ENCODE measurements at regions not wholly inside any gene's neighbourhood (a gene's known extent, or its start where the extent isn't known, plus 50 kb on each side); places are given as distances from the start of the nearest gene placed in this dataset.
"Not testable (repeated sequence)": the region's sequence is repeated elsewhere in the genome, so short reads cannot be mapped to it uniquely, and the experiment has no call there.

DNA sequence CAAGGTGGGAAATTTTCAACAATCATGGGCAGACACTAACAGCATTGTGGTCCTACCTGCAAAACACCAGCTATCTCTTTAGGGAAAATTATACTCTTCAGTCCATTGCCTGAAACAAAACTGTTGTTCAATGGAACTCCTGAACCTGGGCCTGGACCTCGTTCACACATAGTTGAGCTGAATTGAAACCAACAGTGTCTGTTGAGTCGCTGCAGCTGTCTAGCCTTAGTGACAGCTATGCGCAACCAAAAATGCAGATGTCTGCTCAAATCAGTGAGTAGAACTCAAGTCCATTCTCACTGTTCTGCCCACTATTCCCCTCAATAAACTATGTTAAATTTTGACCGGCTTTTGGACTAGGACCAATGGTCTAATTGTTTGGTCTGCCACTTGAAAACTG is 286.2 kb downstream of the TFAP2A start:
- DNase-seq (ENCODE audit: low spot score), result no peak

DNA sequence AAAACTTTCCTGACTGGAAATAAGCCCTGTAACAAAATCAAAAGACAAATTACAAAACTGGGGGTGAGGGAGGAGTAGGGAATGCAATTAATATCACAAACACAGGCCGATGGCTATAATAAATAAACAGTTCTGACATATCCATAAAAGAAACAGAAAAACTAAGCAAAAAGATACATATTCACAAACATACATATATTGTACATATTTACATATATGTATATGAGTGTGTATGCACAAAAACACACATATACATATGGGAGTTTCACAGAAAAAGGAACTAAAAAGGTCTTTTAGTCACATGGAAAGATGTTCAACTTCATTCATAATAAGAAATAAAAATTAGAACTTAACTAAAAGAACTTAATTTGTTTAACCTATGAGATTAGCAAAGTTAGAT is 292.7 kb downstream of the TFAP2A start:
- DNase-seq (ENCODE audit: low spot score), result no peak

DNA sequence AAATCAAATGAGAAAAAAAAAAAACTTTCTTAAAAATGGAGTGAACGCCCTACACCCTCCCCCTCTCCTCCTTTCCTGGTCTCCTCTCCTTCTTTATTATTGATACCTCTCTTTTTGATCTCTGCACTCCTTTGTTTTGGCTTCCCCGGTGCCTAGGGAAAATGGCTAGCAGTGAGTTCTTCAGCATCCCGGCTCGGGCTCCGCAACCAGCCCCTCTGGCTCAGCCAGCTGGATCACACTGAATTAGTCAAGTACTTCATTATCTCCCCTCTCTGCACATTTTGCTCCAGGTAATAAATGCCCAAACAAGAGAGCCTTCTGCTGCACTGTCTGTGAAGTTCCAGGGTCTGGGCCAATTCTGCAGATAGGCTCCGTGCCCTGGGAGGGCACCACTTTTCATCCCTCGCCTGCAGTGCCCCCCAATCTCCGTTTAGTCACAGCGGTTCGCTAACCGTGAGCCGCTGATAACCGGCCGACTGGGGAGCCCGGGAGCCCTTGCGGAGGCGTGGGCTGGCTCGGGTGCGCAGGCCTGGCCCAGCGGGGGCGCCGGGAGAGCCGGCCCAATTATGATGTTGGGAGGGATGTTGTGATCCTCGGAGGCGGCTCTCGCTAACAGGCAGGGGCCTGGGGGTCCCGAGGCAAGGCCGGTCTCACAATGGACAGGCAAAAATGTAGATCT is 301.9 kb downstream of the TFAP2A start:
- DNase-seq (ENCODE audit: low spot score), result no peak

DNA sequence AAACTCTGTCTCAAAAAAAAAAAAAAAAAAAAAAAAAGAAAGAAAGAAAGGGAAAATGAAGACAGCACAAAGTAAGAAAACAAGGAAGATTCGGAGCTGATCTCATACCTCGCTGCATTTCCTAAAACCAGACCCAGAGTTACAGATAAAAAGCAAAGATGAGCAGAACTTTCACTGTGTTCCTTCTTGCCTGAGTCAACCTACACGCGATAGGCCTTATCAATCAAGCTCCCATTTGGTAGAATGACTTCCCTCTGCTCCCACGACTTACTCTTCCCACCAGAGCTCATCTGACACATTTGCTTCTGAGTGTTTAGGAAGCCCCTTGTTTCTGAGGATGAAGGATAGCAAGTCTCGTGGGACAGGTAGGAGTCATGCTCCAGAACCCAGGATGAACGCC is 302.9 kb downstream of the TFAP2A start:
- DNase-seq (ENCODE audit: low spot score), result no peak

DNA sequence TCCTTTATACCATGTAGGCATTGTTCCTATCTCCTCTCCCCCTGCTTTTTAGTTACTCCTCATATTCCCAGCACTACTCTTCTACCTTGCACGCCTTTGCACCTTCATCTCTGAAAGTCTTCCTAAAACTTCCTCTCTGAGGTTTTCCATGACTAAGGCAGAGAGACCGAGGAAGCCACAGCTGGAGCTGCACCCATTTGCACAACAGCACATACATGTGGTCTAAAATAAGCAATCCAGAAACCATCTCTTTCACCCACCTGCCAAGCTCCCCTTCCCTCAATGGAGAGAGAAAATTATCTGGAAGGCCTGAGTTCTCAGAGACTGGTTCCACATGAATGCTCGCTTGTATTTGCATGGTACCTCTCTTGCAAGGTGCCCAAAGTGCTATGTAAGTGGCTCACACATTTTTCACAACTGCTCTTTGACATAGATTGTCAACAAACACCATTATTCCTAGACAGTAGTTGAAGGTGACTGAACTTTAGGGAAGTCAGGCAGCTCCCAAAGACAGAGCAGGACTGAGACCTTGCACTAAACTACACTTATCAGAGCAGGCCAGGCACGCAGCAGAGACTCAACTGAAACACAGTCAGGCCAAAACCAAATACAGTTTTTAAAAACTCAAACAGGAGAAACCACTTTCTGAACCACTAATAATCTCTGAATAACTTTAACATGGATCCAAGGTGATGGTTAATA is 313.2 kb downstream of the TFAP2A start:
- DNase-seq (ENCODE audit: low spot score), result no peak

DNA sequence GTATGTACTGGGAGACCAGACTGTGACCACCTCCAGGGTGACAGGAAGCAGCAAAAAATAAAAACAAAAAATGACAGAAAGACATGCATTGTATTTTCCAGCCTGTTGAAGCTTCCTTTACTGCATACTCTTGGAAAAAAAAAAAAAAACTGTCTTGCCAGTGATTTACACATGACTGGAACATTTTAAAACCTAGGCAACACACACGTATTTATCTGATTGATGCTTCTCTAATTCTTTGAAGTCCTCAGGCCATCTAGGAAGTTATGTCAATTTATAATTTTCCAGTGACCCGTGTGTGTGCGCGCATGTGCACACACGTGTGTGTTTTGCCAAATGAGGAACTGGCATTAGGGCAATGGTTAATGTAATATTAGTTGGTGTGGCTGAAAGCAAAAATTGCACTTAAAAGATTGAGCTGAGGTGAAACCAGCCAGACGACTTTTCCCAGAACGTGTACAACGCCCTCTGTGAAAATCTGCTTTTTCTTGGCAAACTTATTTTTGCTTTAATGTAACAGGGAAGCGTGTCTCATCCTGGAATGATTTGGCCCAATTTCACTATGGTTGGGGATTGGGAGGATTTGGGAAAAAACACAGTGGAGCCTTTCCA is 315.2 kb downstream of the TFAP2A start:
- DNase-seq (ENCODE audit: low spot score), result no peak

DNA sequence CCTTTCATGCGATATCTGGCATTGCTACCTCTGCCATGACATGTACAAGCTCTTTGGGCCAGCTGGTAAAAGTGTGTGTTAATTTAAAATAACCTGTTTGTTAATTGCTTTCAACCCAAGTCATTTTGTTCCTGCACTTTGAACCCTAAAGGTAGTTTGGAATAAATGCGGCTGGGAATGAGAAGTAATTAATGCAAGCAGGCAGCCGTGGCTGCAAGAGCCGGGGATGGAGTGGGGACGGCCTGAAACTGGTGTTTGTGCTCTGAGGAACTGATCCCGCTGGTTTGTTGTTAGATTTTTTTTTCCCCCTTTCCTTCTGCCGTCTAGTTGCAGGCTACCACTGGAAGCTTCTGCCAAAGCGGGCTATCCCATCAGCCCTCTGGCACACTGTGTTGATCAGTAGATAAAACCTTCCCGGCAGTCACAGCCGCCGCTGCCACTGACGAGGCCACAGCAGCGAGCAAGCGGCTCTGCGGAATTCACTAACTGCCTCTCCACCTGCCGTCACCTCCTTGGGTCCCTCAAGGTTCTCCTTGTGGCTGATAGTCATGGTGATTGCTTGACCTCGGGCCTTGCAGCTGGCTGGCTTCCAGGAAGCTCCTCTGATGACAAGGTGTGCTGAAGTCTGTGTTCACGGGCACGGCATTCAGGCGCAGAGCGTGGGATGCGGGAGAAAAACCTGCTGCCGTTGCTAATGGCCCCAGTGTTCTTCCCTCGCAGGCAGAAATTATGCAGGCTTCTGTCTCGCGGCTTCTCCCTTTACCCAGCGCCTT is 315.9 kb downstream of the TFAP2A start:
- peak; percentile 37 for DNase-seq (ENCODE audit: low spot score)

DNA sequence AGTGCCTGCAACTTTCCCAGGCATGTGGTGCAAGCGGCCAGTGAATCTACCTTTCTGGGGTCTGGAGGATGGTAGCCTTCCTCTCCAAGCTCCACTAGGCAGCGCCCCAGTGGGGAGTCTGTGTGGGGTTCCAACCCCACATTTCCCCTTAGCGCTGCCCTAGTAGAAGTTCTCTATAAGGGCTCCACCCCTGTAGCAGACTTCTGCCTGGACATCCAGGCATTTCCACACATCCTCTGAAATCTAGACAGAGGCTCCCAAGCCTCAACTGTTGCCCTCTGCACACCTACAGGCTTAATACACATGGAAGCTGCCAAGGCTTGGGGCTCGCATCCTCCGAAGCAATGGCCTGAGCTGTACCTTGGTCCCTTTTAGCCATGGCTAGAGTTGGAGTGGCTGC is 321.6 kb downstream of the TFAP2A start:
- no peak for DNase-seq (ENCODE audit: low spot score)

DNA sequence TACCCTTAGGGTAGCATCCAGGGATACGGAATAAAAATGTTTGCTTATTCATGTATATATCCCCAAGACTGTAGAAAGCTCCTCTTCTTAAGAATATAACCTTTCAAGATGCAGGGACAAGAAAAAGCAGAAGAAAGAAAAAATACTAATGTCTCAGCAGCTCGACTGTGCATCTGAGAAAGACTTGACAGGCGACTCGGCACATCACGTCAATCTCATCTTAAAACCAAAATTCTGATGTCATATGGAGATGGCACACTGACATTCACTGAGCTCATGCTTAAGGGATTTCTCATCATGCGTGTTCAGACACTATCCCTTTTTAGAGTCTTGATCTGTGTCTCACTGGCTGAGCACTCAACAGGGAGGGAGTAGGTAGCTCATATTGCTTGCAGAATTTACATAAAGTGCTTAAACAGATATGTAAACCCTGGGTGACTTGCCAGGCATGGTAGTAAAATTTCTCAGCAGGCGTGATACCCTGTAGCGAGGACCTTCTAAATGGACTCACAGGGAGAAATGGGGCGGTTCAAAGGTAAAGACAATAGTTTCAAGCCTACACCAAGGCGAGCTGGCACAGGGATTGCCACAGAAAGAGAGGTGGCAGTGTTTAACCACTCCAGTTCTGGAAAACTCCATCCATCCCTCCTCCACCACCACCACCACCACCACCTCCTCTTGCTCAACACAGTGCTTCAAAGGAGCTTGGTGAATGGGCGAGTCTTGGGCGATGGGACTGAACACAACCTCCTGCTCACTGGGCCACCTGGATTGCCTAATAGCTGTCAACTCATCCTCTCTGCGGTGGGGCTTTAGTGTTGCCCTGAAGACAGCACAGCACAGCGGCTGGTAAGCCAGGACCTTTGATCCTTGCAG is 330.5 kb downstream of the TFAP2A start:
- no peak for DNase-seq (ENCODE audit: low spot score)

DNA sequence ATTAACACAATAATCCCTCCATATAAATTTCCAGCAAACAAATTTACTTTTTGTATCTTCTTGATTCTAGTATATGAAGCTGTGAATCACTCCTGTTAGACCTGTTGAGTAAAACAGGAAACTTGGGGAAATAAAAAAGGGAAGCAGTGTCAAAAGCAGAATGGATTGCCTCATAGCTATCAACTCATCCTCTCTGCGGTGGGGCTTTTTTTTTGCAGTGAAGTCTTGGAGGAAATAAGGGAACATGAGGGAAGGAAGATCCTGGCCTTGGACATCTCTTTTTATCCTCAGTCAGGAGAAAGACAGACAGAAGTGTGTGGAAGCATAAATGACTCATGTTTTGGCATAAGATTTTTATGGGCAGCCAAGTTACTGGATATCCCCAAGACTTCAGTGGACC is 332.5 kb downstream of the TFAP2A start:
- no peak for DNase-seq (ENCODE audit: low spot score)

DNA sequence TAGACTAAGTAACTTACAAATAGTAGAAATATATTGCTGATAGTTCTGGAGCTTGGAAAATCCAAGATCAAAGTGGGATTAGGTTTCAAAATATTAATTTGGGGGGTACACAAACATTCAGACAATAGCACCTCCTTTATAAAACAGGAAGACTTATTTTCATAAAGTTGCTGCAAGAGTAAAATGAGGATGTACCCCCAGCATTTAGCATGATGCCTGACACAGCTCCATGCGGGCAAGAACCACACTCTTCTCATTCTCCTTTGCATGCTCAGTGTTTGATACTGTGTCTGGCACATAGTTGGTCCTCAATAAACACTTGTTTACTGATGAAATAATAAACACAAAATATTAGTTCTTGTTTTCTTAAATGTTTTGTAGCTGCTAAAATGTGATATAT is 332.9 kb downstream of the TFAP2A start:
- DNase-seq (ENCODE audit: low spot score), result no peak

DNA sequence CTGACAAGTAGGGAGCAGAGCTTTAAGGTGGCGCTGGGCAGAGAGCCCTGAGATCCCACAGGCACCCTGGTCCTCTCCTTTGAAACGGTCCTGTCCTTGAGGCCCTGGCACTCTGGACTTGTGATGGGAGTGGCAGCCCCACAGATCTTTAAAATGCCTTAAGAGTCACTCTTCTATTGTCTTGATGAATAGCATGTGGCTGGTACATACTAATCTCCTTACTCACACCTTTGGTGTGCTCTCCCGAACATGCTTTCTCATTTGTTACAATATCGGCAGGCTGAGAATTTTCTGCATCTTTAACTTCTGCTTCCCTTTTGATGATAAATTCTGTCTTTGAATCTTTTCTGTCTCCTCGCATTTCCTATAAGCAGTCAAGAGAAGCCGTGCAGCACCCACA is 333.8 kb downstream of the TFAP2A start:
- DNase-seq (ENCODE audit: low spot score), result no peak

DNA sequence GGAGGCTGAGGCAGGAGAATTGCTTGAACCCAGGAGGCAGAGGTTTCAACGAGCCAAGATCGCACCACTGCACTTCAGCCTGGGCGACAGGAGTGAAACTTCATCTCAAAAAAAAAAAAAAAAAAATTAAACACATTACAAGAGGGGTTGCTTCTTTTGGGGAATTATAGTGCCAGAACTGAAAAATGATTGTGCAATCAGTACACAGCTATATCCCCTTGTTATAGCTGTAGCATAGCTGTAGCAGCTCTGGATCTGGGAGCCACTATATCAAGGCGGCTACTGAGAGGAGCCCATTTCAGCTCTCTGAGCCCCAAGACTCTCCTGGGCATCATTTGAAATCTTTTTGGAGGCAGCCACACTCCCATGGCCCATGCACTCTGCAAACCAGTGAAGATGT is 334.3 kb downstream of the TFAP2A start:
- no peak for DNase-seq (ENCODE audit: low spot score)

DNA sequence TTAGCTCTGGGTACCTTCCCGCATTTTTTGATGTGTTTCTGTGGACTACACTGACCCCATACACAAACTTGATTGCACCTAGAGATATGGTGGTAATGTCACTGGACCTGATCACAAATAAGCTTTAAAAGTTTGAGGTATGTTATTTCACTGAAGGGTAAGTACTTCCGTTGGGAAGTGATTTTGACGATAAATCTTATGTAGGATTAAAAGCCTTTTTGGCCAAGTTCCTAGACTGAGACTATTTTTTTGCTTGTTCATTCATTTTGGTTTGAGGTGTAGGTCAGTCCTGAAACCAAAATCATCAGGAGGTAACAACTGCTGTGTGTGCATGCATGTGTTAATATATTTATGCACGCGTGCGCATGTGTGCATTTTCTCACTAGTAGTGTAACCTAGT is 336.3 kb downstream of the TFAP2A start:
- no peak for DNase-seq (ENCODE audit: low spot score)

DNA sequence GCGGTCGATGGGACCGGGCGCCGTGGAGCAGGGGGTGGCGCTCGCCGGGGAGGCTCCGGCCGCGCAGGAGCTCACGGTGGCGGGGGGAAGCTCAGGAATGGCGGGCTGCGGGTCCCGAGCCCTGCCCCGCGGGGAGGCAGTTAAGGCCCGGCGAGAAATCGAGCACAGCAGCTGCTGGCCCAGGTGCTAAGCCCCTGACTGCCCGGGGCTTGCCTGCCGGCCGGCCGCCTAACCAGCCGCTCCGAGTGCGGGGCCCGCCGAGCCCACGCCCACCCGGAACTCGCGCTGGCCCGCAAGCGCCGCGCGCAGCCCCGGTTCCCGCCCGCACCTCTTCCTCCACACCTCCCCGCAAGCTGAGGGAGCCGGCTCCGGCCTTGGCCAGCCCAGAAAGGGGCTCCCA is 340.1 kb downstream of the TFAP2A start:
- not testable (repeated sequence) for DNase-seq (ENCODE audit: low spot score)

DNA sequence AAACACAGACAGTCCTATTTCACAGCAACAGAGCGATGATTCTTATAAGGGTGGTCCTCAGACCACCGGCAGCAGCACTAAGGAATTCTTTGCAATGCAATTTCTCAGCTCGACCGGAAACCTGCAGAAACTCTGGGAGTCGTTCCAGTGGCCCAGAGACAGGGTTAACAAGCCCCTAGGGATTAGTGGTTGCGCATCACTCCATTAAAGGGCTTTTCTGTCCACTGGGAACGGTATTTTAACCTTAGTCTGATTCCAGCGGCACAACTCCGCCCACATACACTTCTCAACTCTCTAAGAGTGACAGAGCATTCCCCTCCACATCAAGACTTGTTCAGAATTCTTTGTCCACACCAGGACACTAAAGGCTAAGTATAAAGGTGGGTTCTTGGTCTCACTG is 341.5 kb downstream of the TFAP2A start:
- no peak for DNase-seq (ENCODE audit: low spot score)

DNA sequence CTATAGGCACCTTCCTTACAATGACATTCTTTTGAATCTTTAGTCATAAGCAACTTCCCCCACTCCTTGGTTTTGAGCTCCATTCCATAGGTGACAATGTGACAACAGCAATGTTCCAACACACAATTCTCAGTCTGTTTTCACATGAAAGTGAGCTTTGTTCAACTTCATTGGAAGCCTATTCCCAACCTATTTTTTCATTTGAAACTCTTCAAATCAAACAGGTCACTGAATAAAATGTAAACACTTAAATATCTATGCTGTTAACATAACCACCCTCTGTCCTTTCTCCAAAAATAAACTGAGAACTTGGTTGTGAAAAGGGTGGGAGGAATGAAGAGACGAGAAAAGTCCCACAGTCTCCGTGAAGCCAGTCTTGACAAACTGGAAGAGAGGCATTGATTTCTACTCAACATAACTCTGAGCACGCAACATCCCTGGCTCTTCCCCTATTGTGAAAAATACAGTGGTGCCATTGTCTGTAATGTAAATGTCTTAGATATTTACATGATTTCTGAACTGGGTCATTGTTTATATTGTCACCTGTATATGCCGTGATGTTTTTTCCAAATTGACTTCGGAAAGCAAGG is 343.1 kb downstream of the TFAP2A start:
- DNase-seq (ENCODE audit: low spot score), result no peak

DNA sequence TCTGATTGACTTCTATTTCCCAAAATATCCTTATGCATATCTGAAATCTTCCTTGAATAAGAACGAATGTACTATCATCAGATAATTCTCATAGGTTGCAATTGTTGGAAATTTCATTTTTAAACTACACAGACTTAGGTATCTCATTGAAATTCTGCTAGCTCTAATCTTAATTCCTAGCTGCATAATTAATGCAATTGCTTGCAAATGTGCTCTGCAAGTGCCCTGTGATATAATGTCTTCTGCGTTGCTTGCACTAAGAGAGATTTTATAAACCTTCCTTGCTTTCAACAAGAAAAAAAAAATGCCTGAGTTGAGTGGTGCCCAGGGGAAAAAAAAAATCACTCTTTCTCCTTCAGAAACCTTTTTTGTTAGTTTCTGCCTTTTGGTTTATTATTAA is 354.9 kb downstream of the TFAP2A start:
- DNase-seq (ENCODE audit: low spot score), result no peak

DNA sequence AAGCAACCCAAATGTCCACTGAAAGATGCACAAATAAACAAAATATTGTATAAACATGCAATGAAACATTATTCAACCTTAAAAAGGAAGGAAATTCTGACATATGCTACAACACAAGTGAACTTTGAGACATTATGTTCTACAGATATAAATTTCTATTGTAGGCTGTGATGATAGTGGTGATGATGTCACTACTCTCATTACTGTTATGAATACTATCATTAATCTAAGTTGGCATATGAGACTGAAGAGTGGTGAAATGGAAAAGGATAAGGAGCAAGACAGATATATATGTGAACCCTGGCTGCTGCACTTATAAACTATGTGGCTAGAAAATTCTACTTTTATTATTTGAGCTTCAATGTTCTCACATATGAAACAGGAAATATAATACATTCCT is 360.2 kb downstream of the TFAP2A start:
- DNase-seq (ENCODE audit: low spot score), result no peak

DNA sequence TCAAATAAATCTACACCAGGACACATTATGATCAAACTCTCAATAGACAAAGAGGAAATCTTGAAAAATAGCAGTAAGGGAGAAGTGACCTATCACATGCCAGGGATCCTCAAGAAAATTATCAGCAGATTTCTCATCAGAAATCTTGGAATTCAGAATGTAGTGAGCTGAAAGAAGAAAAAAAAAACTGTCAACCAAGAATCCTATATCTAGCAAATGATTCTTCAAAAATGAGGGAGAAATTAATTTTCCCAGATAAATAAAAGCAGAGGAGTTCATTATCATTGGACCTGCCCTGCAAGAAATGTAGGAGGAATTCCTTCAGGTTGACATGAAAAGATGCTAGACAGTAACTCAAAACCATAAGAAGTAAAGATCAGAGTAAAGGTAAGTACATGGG is 363.6 kb downstream of the TFAP2A start:
- DNase-seq (ENCODE audit: low spot score), result no peak
